H9 (cell line): ENCODE measurements at regions not wholly inside any gene's neighbourhood (a gene's known extent, or its start where the extent isn't known, plus 50 kb on each side); places are given as distances from the start of the nearest gene placed in this dataset.

Experiments used
- DNase-seq: peaks from one replicate; pipeline ENCODE4 v3.0.0-alpha.2; 2017
- H2AFZ ChIP-seq: one replicate; pipeline ENCODE4 v1.6.1; 2013; ENCODE audit warnings: mild to moderate bottlenecking, low read length, control low read depth, moderate library complexity
- H2AK5ac ChIP-seq: 2 replicates; pipeline ENCODE4 v1.6.1; 2013; ENCODE audit warnings: low read length, control low read depth, mixed read lengths; ENCODE audit not compliant: insufficient read length
- H2BK120ac ChIP-seq: one replicate; pipeline ENCODE4 v1.6.1; 2013; ENCODE audit warnings: low read depth, mild to moderate bottlenecking, low read length, control low read depth, inconsistent platforms; ENCODE audit not compliant: poor library complexity, severe bottlenecking
- H2BK12ac ChIP-seq: 2 replicates; pipeline ENCODE4 v1.6.1; 2013; ENCODE audit warnings: low read length, control low read depth, mixed read lengths, low read depth; ENCODE audit not compliant: insufficient read length
- H2BK15ac ChIP-seq: 2 replicates; pipeline ENCODE4 v1.6.1; 2013; ENCODE audit warnings: low read depth, low read length, control low read depth
- H2BK20ac ChIP-seq: one replicate; pipeline ENCODE4 v1.6.1; 2013; ENCODE audit warnings: low read depth, mild to moderate bottlenecking, low read length, control low read depth, inconsistent platforms; ENCODE audit not compliant: poor library complexity, severe bottlenecking
- H2BK5ac ChIP-seq: 2 replicates; pipeline ENCODE4 v1.6.1; 2013; ENCODE audit warnings: low read length, control low read depth, mixed read lengths; ENCODE audit not compliant: insufficient read length
- H3K14ac ChIP-seq: 2 replicates; pipeline ENCODE4 v1.6.1; 2013; ENCODE audit warnings: low read length, control low read depth; ENCODE audit not compliant: insufficient read depth
- H3K18ac ChIP-seq: 2 replicates; pipeline ENCODE4 v1.6.1; 2013; ENCODE audit warnings: low read depth, mild to moderate bottlenecking, mixed read lengths, low read length, control low read depth; ENCODE audit not compliant: insufficient read length
- H3K23ac ChIP-seq: 2 replicates; pipeline ENCODE4 v1.6.1; 2013; ENCODE audit warnings: low read length, control low read depth, mixed read lengths, low read depth; ENCODE audit not compliant: insufficient read length
- H3K23me2 ChIP-seq: 2 replicates; pipeline ENCODE4 v1.6.1; 2013; ENCODE audit warnings: low read depth, mild to moderate bottlenecking, mixed read lengths, low read length, control low read depth; ENCODE audit not compliant: insufficient read length, poor library complexity, severe bottlenecking
- H3K27ac ChIP-seq: 2 replicates; pipeline ENCODE4 v1.5.1; 2013; ENCODE audit warnings: low read length, control low read depth, mixed read lengths, low read depth; ENCODE audit not compliant: insufficient read length
- H3K27me3 ChIP-seq: 2 replicates; pipeline ENCODE4 v1.6.1; 2013; ENCODE audit warnings: low read length, control low read depth, inconsistent platforms; ENCODE audit not compliant: insufficient read depth
- H3K4ac ChIP-seq: 2 replicates; pipeline ENCODE4 v1.6.1; 2013; ENCODE audit warnings: low read depth, mild to moderate bottlenecking, control low read depth, inconsistent platforms, low read length, moderate library complexity
- H3K4me1 ChIP-seq: 2 replicates; pipeline ENCODE4 v1.6.1; 2013; ENCODE audit warnings: low read length, control low read depth, inconsistent platforms; ENCODE audit not compliant: insufficient read depth
- H3K4me2 ChIP-seq: 2 replicates; pipeline ENCODE4 v1.6.1; 2013; ENCODE audit warnings: low read length, control low read depth, mixed read lengths; ENCODE audit not compliant: insufficient read length, insufficient read depth
- H3K56ac ChIP-seq: 2 replicates; pipeline ENCODE4 v1.6.1; 2013; ENCODE audit warnings: low read depth, mild to moderate bottlenecking, mixed read lengths, low read length, control low read depth; ENCODE audit not compliant: insufficient read length
- H3K79me1 ChIP-seq: 2 replicates; pipeline ENCODE4 v1.6.1; 2013; ENCODE audit warnings: low read depth, mild to moderate bottlenecking, moderate library complexity, low read length, control low read depth, inconsistent platforms; ENCODE audit not compliant: insufficient read depth, poor library complexity, severe bottlenecking
- H3K79me2 ChIP-seq: 2 replicates; pipeline ENCODE4 v1.6.1; 2013; ENCODE audit warnings: low read length, control low read depth, inconsistent platforms; ENCODE audit not compliant: insufficient read depth
- H3K9ac ChIP-seq: 2 replicates; pipeline ENCODE4 v1.6.1; 2013; ENCODE audit warnings: low read length, control low read depth, mixed read lengths; ENCODE audit not compliant: insufficient read length; ENCODE audit errors: extremely low read depth
- H3K9me3 ChIP-seq: one replicate; pipeline ENCODE4 v1.6.1; 2013; ENCODE audit warnings: low read depth, low read length, inconsistent platforms; ENCODE audit not compliant: control insufficient read depth
- H3T11ph ChIP-seq: one replicate; pipeline ENCODE4 v1.6.1; 2013; ENCODE audit warnings: mild to moderate bottlenecking, low read length, control low read depth, inconsistent platforms
- H4K20me1 ChIP-seq: one replicate; pipeline ENCODE4 v1.6.1; 2013; ENCODE audit not compliant: control insufficient read depth, insufficient read length, insufficient read depth
- H4K5ac ChIP-seq: 2 replicates; pipeline ENCODE4 v1.6.1; 2013; ENCODE audit warnings: low read depth, mild to moderate bottlenecking, mixed read lengths, low read length, control low read depth; ENCODE audit not compliant: insufficient read length
- H4K8ac ChIP-seq: replicated peaks from 2 replicates; pipeline ENCODE4 v1.6.1; 2013; ENCODE audit warnings: low read length, control low read depth, mixed read lengths, low read depth; ENCODE audit not compliant: insufficient read length
- H4K91ac ChIP-seq: 2 replicates; pipeline ENCODE4 v1.6.1; 2013; ENCODE audit warnings: low read depth, mild to moderate bottlenecking, moderate library complexity, mixed read lengths, low read length, control low read depth; ENCODE audit not compliant: insufficient read length
- H3K27ac Mint-ChIP-seq, 3 experiments: 2 replicates in 2 of 3; 3 replicates in 1 of 3; pipeline ENCODE4 v1.8.0; 2020 to 2021; ENCODE audit warnings: mixed read lengths in 3 of 3, mild to moderate bottlenecking in 1 of 3, moderate library complexity in 1 of 3
- H3K27me3 Mint-ChIP-seq: 2 replicates; pipeline ENCODE4 v1.8.0; 2021; ENCODE audit warnings: low read depth, mild to moderate bottlenecking, moderate library complexity, mixed read lengths
- H3K36me3 Mint-ChIP-seq, 3 experiments: 2 replicates in 2 of 3; 3 replicates in 1 of 3; pipeline ENCODE4 v1.8.0; 2020 to 2021; ENCODE audit warnings: low read depth in 3 of 3, mixed read lengths in 3 of 3; ENCODE audit not compliant: insufficient read depth in 1 of 3
- H3K4me1 Mint-ChIP-seq, 2 experiments: 2 replicates each; pipeline ENCODE4 v1.8.0; 2020; ENCODE audit warnings: mixed read lengths in 2 of 2
- H3K4me3 Mint-ChIP-seq, 2 experiments: 2 replicates in 1 of 2; 3 replicates in 1 of 2; pipeline ENCODE4 v1.8.0; 2020 to 2021; ENCODE audit warnings: mild to moderate bottlenecking in 2 of 2, mixed read lengths in 2 of 2, moderate library complexity in 1 of 2
- H3K9me3 Mint-ChIP-seq, 2 experiments: 2 replicates in 1 of 2; 3 replicates in 1 of 2; pipeline ENCODE4 v1.8.0; 2020; ENCODE audit warnings: mild to moderate bottlenecking in 2 of 2, mixed read lengths in 2 of 2, moderate library complexity in 1 of 2
- CTCF ChIP-seq: fragments of 200-600 bp; sonication (generic); conservative IDR thresholded peaks from 3 replicates; pipeline ENCODE4 v1.8.0; 2021; ENCODE audit warnings: antibody characterized with exemption, mild to moderate bottlenecking
- WGBS: extraction: QIAGEN DNeasy Blood & Tissue Kit; methylation state at CpG from one replicate; pipeline ENCODE4 v1.1.7; 2013; ENCODE audit warnings: missing lambda C conversion rate, low lambda C conversion rate, mixed read lengths; ENCODE audit not compliant: insufficient read length; ENCODE audit errors: extremely low coverage; 5-methylcytosine and 5-hydroxymethylcytosine counted together

- Mint-ChIP-seq H3K4me3 (no peak overlapping the region), H3K4me1 (peaks cover 26 to 28% of the 10 kb centered on the region in 2 experiments), H3K36me3 (no peaks in the 10 kb centered on the region), H3K27ac (no peak overlapping the region), H3K9me3 (no peaks in the 10 kb centered on the region; a peak in 1 of 5 replicates), H3K27me3 (peaks cover 9% of the 10 kb centered on the region; the same call in 1 of the 2 replicates)
- Histone ChIP-seq H3K79me2 (no peaks in the 10 kb centered on the region), H3K9me3 (no peaks in the 10 kb centered on the region), H2BK120ac (no peak overlapping the region), H3K4ac (no peak overlapping the region), H3K23ac (no peak overlapping the region), H3K18ac (no peak overlapping the region), H3T11ph (no peak overlapping the region), H2AK5ac (no peak overlapping the region), H3K27ac (no peak overlapping the region), H4K5ac (no peak overlapping the region), H3K23me2 (no peaks in the 10 kb centered on the region), H2BK12ac (no peak overlapping the region), H3K4me2 (no peak overlapping the region), H3K9ac (no peak overlapping the region), H3K56ac (no peak overlapping the region), H3K27me3 (no peaks in the 10 kb centered on the region), H3K79me1 (no peaks in the 10 kb centered on the region), H3K4me1 (peaks cover 4% of the 10 kb centered on the region; the same call in 1 of the 2 replicates), H4K20me1 (no peaks in the 10 kb centered on the region), H2AFZ (no peak overlapping the region), H4K8ac (no peak overlapping the region), H2BK15ac (no peak overlapping the region), H3K14ac (no peak overlapping the region), H4K91ac (no peak overlapping the region), H2BK20ac (no peak overlapping the region), H2BK5ac (no peak overlapping the region)
- DNase-seq = no peak
- TF ChIP-seq CTCF = no peak
- WGBS = no CpG with 5 or more reads among the region's 4 CpGs
Measured at GRCh38 chr9:84575705-84576104, 93.8 kb upstream of the NTRK2 start.
